GM18520 (cell line): ENCODE measurements at regions not wholly inside any gene's neighbourhood (a gene's known extent, or its start where the extent isn't known, plus 50 kb on each side); places are given as distances from the start of the nearest gene placed in this dataset.
A peak's percentile ranks its signal among the peaks of the same experiment; 100 is the strongest.
"Not testable (repeated sequence)": the region's sequence is repeated elsewhere in the genome, so short reads cannot be mapped to it uniquely, and the experiment has no call there.

Source experiments
- ATAC-seq: cut with Tn5 transposase; IDR thresholded peaks from one replicate; pipeline ENCODE4 v1.9.1; 2021; ENCODE audit not compliant: unreplicated experiment

DNA sequence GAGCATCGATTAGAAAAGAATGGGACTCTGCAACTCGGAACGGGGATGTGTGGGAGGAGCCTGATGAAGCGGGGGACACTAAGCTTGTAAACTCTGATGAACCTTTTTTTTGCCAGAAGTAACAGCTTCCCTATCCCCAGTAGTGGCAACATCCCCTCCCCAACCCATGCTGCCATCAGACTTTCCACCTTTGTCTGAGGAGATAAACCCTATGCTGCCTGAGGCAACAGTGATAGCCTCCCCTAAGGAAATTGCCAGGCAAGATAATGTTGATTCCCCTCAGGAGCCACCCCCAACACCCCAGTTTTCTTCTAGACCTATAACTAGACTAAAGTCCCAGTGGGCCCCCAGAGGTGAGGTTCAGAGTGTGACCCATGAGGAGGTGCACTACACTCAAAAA is 173.7 kb downstream of the AKR1D1 start:
- no peak for ATAC-seq

DNA sequence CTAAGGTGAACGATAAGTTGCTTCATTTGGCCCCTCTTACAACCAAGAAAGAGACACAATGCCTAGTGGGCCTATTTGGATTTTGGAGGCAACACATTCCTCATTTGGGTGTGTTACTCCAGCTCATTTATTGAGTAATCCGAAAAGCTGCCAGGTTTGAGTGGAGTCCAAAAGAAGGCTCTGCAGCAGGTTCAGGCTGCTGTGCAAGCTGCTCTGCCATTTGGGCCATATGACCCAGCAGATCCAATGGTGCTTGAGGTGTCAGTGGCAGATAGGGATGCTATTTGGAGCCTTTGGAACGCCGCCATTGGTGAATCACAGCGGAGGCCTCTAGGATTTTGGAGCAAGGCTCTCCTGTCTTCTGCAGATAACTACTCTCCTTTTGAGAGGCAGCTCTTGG is 176.4 kb downstream of the AKR1D1 start:
- ATAC-seq = not testable (repeated sequence)

DNA sequence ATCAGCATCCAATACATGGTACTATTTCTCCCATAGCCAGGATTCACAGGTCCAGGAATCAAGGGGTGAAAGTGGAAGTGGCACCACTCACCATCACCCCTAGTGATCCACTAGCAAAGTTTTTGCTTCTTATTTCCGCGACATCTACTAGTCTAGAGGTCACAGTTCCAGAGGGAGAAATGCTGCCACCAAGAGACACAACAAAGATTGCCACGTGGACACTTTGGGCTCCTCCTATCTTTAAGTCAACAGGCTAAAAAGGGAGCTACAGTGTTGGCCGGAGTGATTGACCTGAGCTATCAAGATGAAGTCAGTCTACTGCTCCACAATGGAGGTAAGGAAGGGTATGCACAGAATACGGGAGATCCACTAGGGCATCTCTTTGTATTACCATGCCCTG is 178.2 kb downstream of the AKR1D1 start:
- ATAC-seq = no peak

DNA sequence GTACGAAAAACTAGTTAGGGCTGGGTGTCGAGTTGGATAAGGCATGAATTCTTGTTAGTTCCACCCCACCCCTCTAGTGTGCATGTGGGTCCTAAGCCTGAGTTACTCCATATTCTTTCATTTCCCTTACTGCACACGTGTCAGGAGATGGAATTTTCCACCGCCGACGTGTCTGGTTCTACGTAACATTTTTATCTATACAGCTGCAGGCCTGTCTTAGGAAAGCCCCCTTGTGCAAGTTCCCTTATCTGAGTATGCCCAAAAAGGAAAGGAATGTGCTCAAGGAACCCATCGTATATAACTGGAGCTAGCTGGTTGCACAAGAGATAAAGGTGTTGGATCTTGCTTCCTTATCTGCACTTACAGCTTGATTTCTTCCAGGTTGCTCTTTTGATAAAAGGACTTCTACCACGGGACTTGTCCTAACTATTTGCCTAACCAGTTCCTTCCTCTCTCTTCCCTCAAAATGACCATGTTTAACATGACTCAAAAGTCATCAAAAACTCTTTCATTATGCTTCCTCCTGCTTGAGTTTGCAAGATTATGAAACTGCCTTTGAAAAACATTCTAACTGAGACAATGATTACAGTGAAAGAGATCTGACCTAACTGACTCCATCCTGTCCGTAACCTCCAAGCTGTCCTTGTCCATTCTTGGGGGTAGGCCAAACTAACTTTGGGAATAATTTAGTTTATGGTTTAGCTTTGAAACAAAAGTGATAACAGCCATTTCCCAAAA is 181.4 kb downstream of the AKR1D1 start:
- ATAC-seq = no peak

- ATAC-seq = no peak
Measured at GRCh38 chr7:138258197-138258559, 181.9 kb downstream of the AKR1D1 start.

- ATAC-seq = no peak
Measured at GRCh38 chr7:138259675-138260074, 183.4 kb downstream of the AKR1D1 start.

GRCh38 chr7:138267934-138268333 is 191.7 kb downstream of the AKR1D1 start:
- ATAC-seq = no peak

DNA sequence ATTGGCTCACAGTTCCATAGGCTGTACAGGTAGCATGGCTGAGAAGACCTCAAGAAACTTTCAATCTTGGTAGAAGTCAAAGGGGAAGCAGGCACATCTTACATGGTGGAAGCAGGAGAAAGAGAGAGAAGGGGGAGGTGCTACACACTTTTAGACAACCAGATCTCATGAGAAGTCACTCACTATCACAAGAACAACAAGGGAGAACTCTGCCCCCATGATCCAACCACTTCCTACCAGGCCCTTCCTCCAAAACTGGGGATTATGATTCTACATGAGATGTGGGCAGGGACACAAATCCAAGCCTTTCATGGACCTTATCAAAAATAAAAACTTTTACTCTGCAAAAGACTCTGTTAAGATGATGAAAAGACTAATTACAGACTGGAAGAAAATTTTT is 183.2 kb upstream of the TRIM24 start:
- ATAC-seq = no peak

GRCh38 chr7:138278601-138279000 is 181.5 kb upstream of the TRIM24 start:
- ATAC-seq = no peak

DNA sequence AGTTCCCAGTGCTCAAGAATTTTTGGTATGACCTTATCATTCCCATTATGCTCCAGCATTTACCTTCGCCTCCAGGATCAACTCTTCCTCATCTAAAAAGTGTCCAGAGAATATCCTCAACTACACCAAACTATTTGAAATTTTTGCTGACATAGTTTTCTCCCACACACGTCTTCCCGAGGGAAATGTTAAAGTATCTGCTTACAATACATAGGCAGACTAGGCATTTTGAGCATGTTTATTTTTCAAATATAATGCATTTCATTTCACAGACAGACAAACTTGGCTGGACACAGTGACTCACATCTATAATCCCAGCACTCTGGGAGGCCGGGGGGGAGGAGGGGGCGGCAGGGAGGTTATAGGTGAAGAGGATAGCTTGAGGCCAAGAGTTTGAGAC is 177.1 kb upstream of the TRIM24 start:
- ATAC-seq = no peak

DNA sequence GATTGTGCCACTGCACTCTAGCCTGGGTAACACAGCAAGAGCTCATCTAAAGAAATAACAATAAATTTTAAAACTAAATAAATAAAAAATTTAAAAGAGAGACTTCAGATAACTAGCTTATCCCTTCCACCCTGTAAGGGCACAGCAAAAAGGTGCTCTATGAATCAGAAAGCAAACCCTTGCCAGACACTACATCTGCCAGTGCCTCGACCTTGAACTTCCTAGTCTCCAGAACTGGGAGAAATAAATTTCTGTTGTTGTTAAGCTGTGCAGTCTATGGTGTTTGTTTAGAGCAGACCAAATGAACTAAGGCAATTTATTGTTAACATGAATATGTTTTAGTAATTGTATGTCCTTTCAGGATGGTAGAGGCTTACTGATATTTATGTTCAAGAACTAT is 174.9 kb upstream of the TRIM24 start:
- ATAC-seq = no peak

DNA sequence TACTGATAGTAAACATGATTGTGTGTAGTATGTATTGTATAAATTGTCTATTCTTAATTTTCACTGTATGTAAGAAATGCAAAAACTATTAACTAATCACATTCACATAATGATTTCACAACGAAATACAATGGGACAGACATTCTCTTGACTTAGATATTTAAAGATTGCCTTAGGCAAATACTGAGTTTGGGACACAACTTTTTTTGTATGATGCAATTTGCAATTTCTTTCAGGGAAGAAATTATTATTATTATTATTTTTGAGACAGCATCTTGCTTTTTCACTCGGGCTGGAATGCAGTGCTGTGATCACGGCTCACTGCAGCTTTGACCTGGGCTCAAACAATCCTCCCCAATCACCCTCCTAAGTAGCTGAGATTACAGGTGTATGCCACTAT is 173.2 kb upstream of the TRIM24 start:
- no peak for ATAC-seq

GRCh38 chr7:138287549-138287948 is 172.5 kb upstream of the TRIM24 start:
- no peak for ATAC-seq

- no peak for ATAC-seq
Measured at GRCh38 chr7:138289082-138289481, 171.0 kb upstream of the TRIM24 start.

- ATAC-seq = no peak
Measured at GRCh38 chr7:138289864-138290263, 170.2 kb upstream of the TRIM24 start.

- ATAC-seq = no peak
Measured at GRCh38 chr7:138292951-138293350, 167.1 kb upstream of the TRIM24 start.

DNA sequence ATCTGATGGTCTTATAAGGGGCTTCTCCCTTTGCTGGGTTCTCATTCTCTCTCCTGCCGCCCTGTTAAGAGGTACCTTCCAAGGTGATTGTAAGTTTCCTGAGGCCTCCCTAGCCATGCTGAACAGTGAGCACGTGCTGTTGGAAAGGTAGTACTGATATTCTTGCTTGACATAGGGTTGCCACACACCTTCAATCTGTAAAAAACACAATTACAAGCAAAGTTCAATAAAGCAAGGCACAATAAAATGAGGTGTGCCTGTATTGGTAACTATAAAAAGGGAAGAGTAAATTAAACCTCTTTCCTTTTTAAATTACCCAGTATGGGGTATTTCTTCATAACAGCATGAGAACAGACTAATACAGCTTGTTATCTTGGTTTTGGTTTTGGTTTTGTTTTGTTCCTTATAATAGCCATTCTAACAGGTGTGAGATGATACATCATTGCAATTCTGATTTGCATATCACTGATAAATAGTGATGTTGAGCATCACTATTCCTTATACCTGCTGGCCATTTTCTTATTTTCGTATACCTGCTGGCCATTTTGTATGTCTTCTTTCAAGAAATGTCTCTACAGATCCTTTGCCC is 164.9 kb upstream of the TRIM24 start:
- ATAC-seq = peak; percentile 83

- ATAC-seq = no peak
Measured at GRCh38 chr7:138297526-138297925, 162.5 kb upstream of the TRIM24 start.

GRCh38 chr7:138299066-138299465 is 161.0 kb upstream of the TRIM24 start:
- ATAC-seq = no peak

DNA sequence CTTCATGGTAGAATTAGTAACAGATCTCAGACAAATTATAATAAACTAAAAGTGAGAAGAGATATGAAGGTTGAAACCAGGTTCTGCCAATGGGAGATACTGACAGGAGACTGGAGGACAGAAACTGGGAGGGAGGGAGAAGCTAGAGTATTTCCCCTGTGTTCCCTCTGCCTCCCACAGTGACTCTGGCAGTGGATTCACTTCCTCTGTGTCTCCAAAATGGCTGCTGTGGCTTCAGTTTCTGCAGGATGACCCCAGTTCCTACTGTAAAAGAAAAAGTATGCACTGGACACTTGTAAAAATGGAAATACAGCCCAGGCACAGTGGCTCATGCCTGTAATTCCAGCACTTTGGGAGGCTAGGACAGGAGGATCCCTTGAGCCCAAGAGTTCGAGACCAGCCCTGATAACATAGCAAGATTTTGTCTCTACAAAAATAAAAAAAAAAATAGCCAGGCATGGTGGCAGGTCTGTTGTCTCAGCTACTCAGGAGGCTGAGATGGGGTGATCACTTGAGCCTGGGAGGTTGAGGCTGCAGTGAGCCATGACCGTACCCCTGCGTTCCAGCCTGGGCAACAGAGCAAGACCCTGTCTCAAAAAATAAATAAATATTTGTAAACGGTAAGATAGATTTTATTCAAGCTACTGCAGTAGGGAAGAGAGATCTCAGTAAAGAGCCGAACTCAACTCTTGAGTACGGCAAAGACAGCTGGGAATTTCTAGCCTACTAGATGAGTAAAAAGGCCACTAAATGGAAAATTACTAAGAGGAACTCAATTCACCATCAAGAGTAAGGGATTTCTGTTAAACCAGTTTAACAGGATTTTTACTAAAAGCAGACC is 156.6 kb upstream of the TRIM24 start:
- no peak for ATAC-seq

DNA sequence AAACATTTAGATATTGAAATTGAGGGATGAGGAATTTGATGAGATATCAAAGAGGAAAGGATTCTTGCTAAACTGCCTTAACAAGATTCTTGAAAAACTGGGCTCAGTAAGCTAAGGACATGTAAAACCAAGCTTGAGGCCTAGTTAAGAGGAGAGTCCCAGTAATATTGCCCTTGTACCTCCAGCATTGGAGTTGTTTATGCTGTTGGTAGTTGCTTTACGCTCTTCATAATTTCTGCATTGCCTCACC is 156.1 kb upstream of the TRIM24 start:
- ATAC-seq = no peak

DNA sequence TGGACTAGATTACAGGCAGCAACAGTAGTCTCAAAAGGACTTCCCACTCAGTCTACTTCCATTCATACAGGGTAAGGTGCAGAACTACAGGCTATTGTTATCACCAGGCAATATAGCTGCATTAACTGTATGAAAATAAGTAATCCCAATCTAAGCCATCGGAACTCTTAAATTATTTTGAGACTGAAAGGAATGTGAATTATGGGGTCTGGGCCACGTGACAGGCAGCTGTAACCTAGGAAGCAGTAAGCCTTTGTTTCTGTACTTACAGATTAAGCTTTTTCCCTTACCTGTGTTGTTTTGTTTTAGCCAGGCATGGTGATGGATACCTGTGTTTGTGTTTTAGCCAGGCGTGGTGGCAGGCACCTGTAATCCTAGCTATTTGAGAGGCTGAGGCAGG is 152.4 kb upstream of the TRIM24 start:
- ATAC-seq = no peak
